GM19328 (cell line): ENCODE measurements at regions not wholly inside any gene's neighbourhood (a gene's known extent, or its start where the extent isn't known, plus 50 kb on each side); places are given as distances from the start of the nearest gene placed in this dataset.

Source experiments
- ATAC-seq: cut with Tn5 transposase; IDR thresholded peaks from one replicate; pipeline ENCODE4 v1.9.1; 2021; ENCODE audit warnings: mild to moderate bottlenecking, moderate library complexity; ENCODE audit not compliant: unreplicated experiment

GRCh38 chr2:67812682-67813081 lies 250.1 kb downstream of the C1D start:
- no peak for ATAC-seq

DNA sequence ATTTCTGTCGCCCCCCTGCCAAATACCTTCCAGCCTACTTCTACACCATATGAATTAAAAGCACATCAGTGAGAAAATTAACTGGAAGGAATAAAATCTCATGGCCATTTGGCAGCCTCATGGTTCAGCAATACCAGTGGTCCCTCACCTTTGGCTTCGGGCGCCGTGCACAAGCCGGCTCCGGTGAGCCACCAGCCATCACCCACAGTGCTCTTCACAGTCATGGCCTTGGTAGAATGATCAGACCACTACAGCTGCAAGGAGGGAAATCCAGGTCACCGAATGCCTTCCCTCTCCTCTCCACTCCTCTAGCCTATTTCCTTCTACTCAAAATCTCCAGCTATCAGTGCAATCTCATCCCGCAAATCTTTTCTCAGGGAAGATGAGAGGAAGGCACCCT lies 239.1 kb downstream of the C1D start:
- ATAC-seq: no peak

- no peak for ATAC-seq
Observed at GRCh38 chr2:67824186-67824585, 238.6 kb downstream of the C1D start.

DNA sequence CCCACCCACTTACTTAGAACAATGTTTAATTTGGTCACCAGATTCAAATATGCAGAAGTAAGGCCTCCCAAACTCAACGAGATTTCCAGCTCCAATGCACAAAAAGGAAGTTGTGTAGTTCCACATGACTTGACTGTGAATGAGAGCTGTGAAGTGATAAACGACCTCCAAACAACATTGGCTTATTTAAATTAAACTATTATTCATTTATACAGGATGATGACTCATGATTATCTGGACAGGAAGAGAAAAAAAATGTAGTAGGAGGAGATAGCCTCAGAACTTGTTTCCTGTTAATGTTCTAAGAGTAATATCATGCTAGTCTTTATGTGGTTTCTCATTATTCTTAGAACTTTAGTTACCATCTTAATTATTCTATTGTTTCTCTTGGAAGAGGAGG lies 237.3 kb downstream of the C1D start:
- ATAC-seq: no peak

DNA sequence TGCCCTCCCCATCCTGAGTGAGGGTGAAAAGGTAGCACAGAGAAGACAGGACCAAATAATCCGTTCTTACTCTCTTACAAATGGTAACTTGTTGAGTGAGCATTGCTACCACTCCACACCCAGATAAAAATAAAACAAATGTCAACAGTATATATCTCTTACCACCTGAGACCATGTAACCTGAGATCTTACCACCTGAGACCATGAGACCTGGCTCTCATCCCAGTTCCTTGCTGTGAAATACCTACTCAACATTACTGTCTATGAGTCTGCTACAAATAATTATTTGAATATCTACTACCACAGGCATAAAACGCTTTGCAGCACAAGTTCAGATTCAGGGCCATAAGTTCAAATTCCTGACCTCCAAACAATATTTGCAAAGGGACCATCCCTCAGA lies 234.7 kb downstream of the C1D start:
- no peak for ATAC-seq

GRCh38 chr2:67829470-67829869 lies 233.3 kb downstream of the C1D start:
- no peak for ATAC-seq

- no peak for ATAC-seq
Observed at GRCh38 chr2:67833632-67834031, 229.2 kb downstream of the C1D start.

DNA sequence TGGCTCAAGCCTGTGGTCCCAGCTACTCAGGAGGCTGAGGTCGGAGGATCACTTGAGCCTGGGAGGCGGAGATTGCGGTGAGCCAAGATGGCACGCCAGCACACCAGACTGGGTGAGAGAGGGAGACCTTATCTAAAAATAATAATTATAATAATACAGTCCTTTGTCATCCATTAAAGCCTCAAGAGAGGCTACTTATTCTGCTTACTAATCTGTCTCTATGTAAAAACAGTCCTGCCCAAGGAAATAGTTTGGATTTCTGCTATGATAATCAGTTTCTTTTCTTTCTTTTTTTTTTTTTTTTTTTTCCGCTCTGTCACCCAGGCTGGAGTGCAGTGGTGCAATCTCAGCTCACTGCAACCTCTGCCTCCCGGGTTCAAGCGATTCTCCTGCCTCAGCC lies 228.3 kb downstream of the C1D start:
- ATAC-seq: no peak

GRCh38 chr2:67835266-67835665 lies 227.5 kb downstream of the C1D start:
- ATAC-seq: no peak

DNA sequence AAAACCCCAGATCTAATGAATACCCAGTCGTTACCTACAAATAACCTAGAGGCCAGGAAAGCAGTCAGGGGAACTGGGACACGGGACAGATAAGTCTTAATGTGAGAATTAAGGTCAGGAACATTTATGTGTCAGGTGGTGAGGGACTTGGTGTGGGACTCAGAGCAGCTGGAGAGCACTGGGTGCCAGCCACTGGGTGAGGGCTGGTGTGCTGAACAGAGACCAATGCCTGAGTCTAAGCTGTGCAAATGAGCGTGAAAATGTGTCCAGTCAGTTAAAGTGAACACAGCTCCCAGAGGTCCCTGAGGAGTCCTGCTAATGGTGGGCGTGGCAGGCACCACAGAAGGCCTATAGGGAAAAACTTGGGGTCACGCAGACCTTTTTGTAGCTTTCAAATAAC lies 225.9 kb downstream of the C1D start:
- ATAC-seq: no peak

DNA sequence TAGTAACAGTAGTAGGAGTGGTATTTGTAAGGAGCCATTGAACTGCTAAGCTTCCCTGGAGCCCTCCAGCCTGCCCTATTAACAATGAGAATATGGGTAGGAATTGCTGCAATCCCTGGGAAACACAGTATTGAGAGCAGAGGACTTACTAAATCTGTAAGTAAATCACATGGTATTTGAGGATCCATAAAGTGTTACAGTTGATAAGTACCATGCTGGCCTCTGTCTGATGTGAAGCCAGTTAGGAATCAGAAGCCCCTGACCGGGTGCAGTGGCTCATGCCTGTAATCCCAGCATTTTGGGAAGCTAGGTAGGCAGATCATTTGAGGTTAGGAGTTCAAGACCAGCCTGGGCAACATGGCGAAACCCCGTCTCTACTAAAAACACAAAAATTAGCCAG lies 224.6 kb downstream of the C1D start:
- no peak for ATAC-seq

- no peak for ATAC-seq
Observed at GRCh38 chr2:67839242-67839641, 223.6 kb downstream of the C1D start.

- no peak for ATAC-seq
Observed at GRCh38 chr2:67839668-67840067, 223.1 kb downstream of the C1D start.

DNA sequence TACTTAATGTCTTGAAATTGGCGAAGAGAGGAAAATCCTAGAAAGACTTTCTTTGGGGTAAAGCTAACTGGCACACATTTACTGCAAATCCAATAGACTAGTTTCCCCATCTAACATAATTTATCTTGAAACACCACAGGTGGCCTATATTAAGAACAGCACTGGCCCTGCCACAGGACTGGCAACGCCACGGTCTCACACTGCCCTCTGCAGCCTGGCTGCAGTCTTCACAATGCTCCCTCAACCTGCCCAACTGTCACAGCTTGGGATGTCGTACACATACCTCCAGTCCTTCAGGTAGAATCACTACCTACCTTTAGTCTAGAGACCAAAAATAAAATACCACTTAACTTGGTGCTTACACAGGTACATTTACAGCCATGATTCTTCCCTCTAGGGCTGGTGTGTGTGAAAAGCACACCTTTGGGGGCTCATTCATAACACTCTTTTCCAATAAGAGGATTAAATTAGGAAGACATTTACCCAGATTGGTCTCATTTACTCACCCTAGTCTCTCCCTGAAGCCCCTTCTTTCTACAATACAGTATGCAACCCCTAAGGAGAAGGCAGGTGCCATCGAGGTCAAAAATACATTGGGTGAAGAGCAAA lies 222.2 kb downstream of the C1D start:
- no peak for ATAC-seq

GRCh38 chr2:67841711-67842110 lies 221.1 kb downstream of the C1D start:
- no peak for ATAC-seq

GRCh38 chr2:67842375-67842959 lies 220.3 kb downstream of the C1D start:
- ATAC-seq: no peak

- no peak for ATAC-seq
Observed at GRCh38 chr2:67844024-67844540, 218.7 kb downstream of the C1D start.

DNA sequence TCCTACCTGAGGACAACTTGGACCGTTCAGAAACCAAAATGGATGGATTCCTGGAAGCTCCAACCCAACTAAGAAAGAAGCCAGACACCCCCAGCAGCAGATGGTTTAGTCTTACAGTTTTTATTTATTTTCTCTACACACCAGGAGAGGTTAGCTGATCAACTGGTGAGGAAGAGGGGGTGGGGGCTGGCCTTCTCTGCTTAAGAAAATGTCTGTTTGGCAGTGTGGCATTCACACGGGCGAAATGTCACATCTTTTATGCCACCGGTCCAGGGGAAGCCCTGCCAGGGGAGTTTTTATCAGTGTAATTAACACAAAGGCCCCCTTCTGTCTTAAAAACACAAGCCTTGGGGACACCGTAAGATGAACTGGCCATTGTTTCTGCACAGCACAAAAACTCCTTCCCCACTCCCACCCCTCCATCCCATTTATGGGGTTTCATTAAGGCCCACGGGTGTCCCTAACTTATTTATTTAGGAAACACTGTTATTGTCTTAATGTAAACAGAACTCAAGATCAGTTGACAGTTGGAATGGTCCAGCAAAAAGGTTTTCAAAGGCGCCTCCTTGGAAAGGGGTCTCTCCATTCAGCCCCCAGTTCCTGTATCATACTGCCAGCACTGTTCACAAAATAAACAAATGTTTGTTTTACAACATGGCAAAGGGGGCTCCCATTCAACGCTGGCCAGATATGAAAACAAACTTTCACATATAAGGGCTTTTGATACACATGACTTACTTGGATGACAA lies 217.0 kb downstream of the C1D start:
- ATAC-seq: no peak

DNA sequence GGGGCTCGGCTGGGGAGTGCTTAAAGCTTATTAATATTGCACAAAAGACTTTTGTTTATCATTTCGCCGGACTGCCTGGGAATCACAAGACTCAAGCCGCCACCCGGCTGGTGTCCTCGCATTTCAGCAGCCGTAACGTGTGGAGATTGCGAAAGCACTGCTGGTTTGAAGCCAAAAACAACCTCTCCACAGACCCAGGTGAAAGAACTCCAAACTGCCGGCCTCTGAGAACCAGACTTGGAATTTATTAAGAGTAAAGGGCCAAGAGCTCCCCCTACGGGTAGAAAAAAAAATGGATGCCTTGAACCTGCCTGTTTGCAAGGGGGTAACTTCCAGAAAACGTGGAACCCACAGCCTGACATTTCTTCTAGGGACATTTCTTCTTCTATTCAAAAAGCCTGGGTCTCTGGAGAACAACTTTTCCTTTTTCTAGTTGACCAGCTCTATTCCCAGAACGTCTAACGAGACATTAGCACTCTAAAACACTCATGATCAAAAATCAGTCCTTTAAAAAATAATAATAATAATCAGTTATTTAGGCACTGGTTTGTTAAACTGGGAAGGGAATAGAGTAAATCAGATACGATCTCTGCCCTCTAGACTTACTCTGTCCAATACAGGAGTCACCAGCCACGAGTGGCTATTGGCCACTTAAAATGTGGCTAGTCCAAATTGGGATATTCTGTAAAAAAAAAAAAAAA lies 216.3 kb downstream of the C1D start:
- ATAC-seq: no peak

DNA sequence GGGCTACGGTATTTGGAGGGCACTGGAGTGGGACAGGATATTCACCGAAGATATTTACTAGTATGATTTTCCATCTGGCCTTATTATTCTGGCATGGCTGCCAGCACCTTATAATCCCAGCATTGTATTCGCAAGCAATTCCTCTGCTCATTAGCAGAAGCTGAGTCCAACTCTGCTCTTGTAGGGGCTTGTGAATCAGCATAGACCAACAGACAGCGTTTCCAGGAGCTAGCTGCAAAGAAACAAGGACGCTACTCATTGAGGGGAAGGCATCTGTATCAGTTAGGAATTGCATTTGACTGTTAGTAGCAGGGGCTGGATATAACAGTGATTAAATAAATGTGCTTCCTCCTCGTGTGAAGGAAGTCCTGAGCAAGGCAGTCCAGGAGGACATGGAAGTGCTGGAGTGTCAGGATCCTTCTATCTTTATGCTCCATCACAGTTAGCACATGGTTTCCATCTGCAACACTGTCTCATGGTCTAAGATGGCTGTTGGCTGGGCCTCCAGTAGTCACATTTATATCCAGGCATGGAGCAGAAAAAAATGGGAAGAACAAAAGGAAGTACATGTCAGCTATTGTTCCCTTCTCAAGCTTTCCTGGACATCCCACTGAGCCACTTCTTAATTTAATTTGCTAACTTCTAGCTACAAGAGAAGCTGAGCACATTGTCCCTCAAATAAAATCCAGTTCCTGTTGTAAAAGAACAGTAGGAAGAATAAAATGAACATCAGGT lies 214.1 kb downstream of the C1D start:
- ATAC-seq: no peak

DNA sequence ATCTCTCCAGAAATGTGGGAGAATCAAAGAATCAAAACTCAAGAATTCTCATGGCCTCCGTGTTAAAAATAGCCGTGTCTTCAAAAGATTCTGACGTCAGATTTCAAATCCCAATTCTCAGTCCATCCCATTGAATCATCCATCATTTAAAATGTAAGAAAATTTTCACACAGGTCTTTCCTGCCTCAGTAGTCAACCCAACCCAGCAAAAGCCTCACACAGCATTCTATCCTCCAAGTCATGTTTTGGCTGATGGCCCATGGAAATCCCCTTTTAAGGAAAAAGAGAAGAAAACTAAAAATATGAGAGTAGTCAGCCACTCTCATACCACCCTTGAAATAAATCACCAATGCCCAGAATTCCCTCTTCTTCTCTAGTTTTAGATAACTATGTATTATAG lies 211.8 kb downstream of the C1D start:
- no peak for ATAC-seq
